ENCODE measurements at regions not wholly inside any gene's neighbourhood (a gene's known extent, or its start where the extent isn't known, plus 50 kb on each side); places are given as distances from the start of the nearest gene placed in this dataset.

- peaks cover 0 to 3% of the 10 kb centered on the region in 2 experiments for H3K9me3 ChIP-seq (ENCODE audit: control insufficient read depth in 2 of 2, low read length in 2 of 2)
- H3K36me3 ChIP-seq (ENCODE audit: control insufficient read depth, insufficient read depth, low read length), result no peaks in the 10 kb centered on the region
- no peak overlapping the region for H3K27ac ChIP-seq (ENCODE audit: insufficient read depth, low read length, poor library complexity, severe bottlenecking)
- H3K36me3 Mint-ChIP-seq, result no peaks in the 10 kb centered on the region
- no peaks in the 10 kb centered on the region for H3K27me3 ChIP-seq (ENCODE audit: control insufficient read depth, insufficient read depth, low read length)
- no peak overlapping the region for H3K27ac Mint-ChIP-seq
- H3K4me3 Mint-ChIP-seq, result no peak overlapping the region
- H3K4me1 ChIP-seq (ENCODE audit: control insufficient read depth, insufficient read depth, low read length, poor library complexity, severe bottlenecking), result no peaks in the 10 kb centered on the region
- no peak for DNase-seq
- no peaks in the 10 kb centered on the region for H3K27me3 Mint-ChIP-seq
- no peaks in the 10 kb centered on the region for H3K4me1 Mint-ChIP-seq
- ATAC-seq (ENCODE audit: low read depth in 2 of 2), result no peak
- no peak overlapping the region for H3K4me3 ChIP-seq (ENCODE audit: low read depth, low read length)
- peaks cover 0 to 5% (median 1%) of the 10 kb centered on the region in 7 donors for H3K9me3 Mint-ChIP-seq
Measured at GRCh38 chr5:12237837-12238575, 333.8 kb upstream of the CTNND2 start.

DNA sequence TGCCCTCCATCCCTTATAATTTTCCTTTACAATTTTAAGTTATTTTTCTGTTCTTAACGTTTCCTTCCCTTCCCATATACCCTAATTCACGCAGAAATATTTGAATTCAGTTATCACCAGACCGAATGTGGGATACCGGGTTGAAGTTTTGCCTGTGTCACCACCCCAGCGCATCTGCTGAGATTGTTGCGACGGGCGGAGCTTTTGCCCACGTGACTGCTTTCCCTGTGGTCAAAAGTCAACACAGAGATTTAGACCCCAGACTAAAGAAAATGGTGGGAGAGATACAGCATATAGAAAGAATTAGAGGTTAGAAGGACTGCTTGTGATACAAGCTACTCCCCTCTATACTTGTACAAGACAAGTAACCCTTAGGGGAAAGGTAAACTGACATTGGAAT is 326.4 kb upstream of the CTNND2 start:
- no peaks in the 10 kb centered on the region for H3K4me1 Mint-ChIP-seq
- H3K9me3 Mint-ChIP-seq, result peaks cover 0 to 13% (median 6%) of the 10 kb centered on the region in 7 donors
- H3K4me3 Mint-ChIP-seq, result no peak overlapping the region
- Histone ChIP-seq H3K4me3 (ENCODE audit: low read depth, low read length) (no peak overlapping the region), H3K9me3 (ENCODE audit: control insufficient read depth in 2 of 2, low read length in 2 of 2) (peaks cover 0 to 8% of the 10 kb centered on the region in 2 experiments), H3K27ac (ENCODE audit: insufficient read depth, low read length, poor library complexity, severe bottlenecking) (no peak overlapping the region), H3K27me3 (ENCODE audit: control insufficient read depth, insufficient read depth, low read length) (no peaks in the 10 kb centered on the region), H3K4me1 (ENCODE audit: control insufficient read depth, insufficient read depth, low read length, poor library complexity, severe bottlenecking) (no peaks in the 10 kb centered on the region), H3K36me3 (ENCODE audit: control insufficient read depth, insufficient read depth, low read length) (no peaks in the 10 kb centered on the region)
- no peaks in the 10 kb centered on the region for H3K36me3 Mint-ChIP-seq
- no peak overlapping the region for H3K27ac Mint-ChIP-seq
- DNase-seq, result no peak
- no peak for ATAC-seq (ENCODE audit: low read depth in 2 of 2)
- H3K27me3 Mint-ChIP-seq, result no peaks in the 10 kb centered on the region

DNA sequence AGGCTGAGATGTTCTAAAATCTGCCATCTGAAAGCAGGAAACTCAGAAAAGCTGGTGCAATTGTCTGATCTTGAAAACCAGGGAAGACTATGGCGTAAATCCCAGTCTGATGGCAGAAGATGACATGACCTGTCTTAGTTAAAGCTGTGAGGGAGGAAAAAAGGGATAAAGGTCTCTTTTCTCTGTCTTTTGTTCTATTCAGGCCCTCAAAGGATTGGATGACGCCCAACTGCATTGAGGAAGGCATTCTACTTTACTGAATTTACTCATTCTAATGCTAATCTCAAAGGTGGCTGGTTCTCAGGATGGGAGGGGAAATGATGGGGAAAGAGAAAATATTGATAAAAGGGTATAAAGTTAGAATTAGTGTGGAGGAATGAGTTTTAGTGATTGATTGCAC is 312.8 kb upstream of the CTNND2 start:
- peaks cover 0 to 10% of the 10 kb centered on the region in 2 experiments for H3K9me3 ChIP-seq (ENCODE audit: control insufficient read depth in 2 of 2, low read length in 2 of 2)
- H3K27ac Mint-ChIP-seq, result no peak overlapping the region
- H3K27me3 Mint-ChIP-seq, result no peaks in the 10 kb centered on the region
- no peaks in the 10 kb centered on the region for H3K36me3 Mint-ChIP-seq
- H3K4me3 Mint-ChIP-seq, result no peak overlapping the region
- no peaks in the 10 kb centered on the region for H3K4me1 ChIP-seq (ENCODE audit: control insufficient read depth, insufficient read depth, low read length, poor library complexity, severe bottlenecking)
- no peaks in the 10 kb centered on the region for H3K27me3 ChIP-seq (ENCODE audit: control insufficient read depth, insufficient read depth, low read length)
- ATAC-seq (ENCODE audit: low read depth in 2 of 2) (no peak), DNase-seq (no peak)
- no peaks in the 10 kb centered on the region for H3K4me1 Mint-ChIP-seq
- no peaks in the 10 kb centered on the region for H3K36me3 ChIP-seq (ENCODE audit: control insufficient read depth, insufficient read depth, low read length)
- H3K27ac ChIP-seq (ENCODE audit: insufficient read depth, low read length, poor library complexity, severe bottlenecking), result no peak overlapping the region
- H3K4me3 ChIP-seq (ENCODE audit: low read depth, low read length), result no peak overlapping the region
- H3K9me3 Mint-ChIP-seq, result peaks cover 8 to 46% (median 10%) of the 10 kb centered on the region in 7 donors

DNA sequence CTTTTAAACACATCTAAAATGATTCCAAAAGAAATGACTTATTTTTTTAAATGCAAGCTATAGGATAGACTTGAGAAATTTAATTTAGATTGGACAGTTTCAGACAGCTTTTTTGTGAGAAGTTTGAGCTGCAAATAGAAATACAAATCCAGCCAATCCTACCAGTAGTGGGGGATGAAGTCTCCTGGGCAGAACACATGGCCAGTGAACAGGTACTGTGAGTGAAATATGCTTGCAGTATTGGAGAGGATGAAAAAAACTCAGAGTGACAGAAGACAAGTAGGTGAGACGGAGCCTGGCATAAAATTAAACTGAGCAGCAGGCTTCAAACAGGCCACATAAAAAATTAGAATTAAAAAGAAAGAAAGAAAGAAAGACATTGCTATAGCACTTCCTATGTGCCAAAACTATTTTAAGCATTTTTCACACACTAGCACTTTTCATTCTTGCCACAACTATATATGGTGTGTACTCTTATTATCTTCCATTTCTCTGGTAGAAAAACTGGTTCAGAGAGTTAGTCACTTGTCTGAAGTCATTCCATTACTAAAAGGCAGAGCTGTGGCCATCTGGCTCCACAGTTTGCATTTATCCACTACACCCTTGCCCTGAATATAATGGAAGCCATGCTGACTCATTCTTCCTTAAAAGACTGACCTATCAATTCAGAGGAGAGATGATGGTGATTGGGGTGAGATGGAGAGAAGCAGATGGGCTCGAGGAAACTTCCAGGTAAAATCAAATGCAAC is 310.2 kb upstream of the CTNND2 start:
- Histone ChIP-seq H3K4me1 (ENCODE audit: control insufficient read depth, insufficient read depth, low read length, poor library complexity, severe bottlenecking) (no peaks in the 10 kb centered on the region), H3K4me3 (ENCODE audit: low read depth, low read length) (no peak overlapping the region), H3K27ac (ENCODE audit: insufficient read depth, low read length, poor library complexity, severe bottlenecking) (no peak overlapping the region), H3K27me3 (ENCODE audit: control insufficient read depth, insufficient read depth, low read length) (no peaks in the 10 kb centered on the region), H3K9me3 (ENCODE audit: control insufficient read depth in 2 of 2, low read length in 2 of 2) (peaks cover under 1 to 10% of the 10 kb centered on the region in 2 experiments), H3K36me3 (ENCODE audit: control insufficient read depth, insufficient read depth, low read length) (no peaks in the 10 kb centered on the region)
- Mint-ChIP-seq H3K36me3 (no peaks in the 10 kb centered on the region), H3K4me3 (no peak overlapping the region), H3K4me1 (no peaks in the 10 kb centered on the region), H3K27ac (no peak overlapping the region), H3K27me3 (no peaks in the 10 kb centered on the region), H3K9me3 (peaks cover 5 to 34% (median 13%) of the 10 kb centered on the region in 7 donors)
- ATAC-seq (ENCODE audit: low read depth in 2 of 2) (no peak), DNase-seq (no peak)

- H3K4me1 ChIP-seq (ENCODE audit: control insufficient read depth, insufficient read depth, low read length, poor library complexity, severe bottlenecking), result no peaks in the 10 kb centered on the region
- Mint-ChIP-seq H3K9me3 (peaks cover 3 to 29% (median 15%) of the 10 kb centered on the region in 7 donors), H3K36me3 (no peaks in the 10 kb centered on the region), H3K4me1 (no peaks in the 10 kb centered on the region), H3K27me3 (no peaks in the 10 kb centered on the region), H3K4me3 (no peak overlapping the region), H3K27ac (no peak overlapping the region)
- no peak overlapping the region for H3K4me3 ChIP-seq (ENCODE audit: low read depth, low read length)
- DNase-seq, result no peak
- no peaks in the 10 kb centered on the region for H3K27me3 ChIP-seq (ENCODE audit: control insufficient read depth, insufficient read depth, low read length)
- H3K27ac ChIP-seq (ENCODE audit: insufficient read depth, low read length, poor library complexity, severe bottlenecking), result no peak overlapping the region
- ATAC-seq (ENCODE audit: low read depth in 2 of 2), result no peak
- no peaks in the 10 kb centered on the region for H3K36me3 ChIP-seq (ENCODE audit: control insufficient read depth, insufficient read depth, low read length)
- peaks cover 3 to 9% of the 10 kb centered on the region in 2 experiments for H3K9me3 ChIP-seq (ENCODE audit: control insufficient read depth in 2 of 2, low read length in 2 of 2)
Measured at GRCh38 chr5:12208366-12209100, 304.3 kb upstream of the CTNND2 start.

DNA sequence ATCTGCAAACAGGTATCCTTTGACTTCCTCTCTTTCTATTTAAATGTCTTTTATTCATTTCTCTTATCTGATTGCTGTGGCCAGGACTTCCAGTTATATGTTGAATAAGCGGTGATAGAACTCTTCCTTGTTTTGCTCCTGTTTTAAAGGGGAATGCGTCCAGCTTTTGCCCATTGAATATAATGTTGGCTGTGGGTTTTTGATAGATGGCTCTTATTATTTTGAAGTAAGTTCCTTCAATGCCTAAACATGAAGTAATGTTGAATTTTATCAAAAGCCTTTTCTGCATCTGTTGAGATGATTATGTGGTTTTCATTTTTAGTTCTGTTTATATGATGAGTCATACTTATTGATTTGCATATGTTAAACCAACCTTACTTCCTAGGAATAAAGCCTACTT is 300.5 kb upstream of the CTNND2 start:
- no peak overlapping the region for H3K27ac ChIP-seq (ENCODE audit: insufficient read depth, low read length, poor library complexity, severe bottlenecking)
- H3K36me3 ChIP-seq (ENCODE audit: control insufficient read depth, insufficient read depth, low read length), result no peaks in the 10 kb centered on the region
- Mint-ChIP-seq H3K36me3 (no peaks in the 10 kb centered on the region), H3K4me1 (no peaks in the 10 kb centered on the region), H3K9me3 (peaks cover 4 to 24% (median 12%) of the 10 kb centered on the region in 7 donors), H3K4me3 (no peak overlapping the region), H3K27me3 (no peaks in the 10 kb centered on the region), H3K27ac (no peak overlapping the region)
- H3K4me1 ChIP-seq (ENCODE audit: control insufficient read depth, insufficient read depth, low read length, poor library complexity, severe bottlenecking), result no peaks in the 10 kb centered on the region
- DNase-seq, result no peak
- no peak overlapping the region for H3K4me3 ChIP-seq (ENCODE audit: low read depth, low read length)
- no peak for ATAC-seq (ENCODE audit: low read depth in 2 of 2)
- peaks cover 3 to 5% of the 10 kb centered on the region in 2 experiments for H3K9me3 ChIP-seq (ENCODE audit: control insufficient read depth in 2 of 2, low read length in 2 of 2)
- H3K27me3 ChIP-seq (ENCODE audit: control insufficient read depth, insufficient read depth, low read length), result no peaks in the 10 kb centered on the region

- Histone ChIP-seq H3K27ac (ENCODE audit: insufficient read depth, low read length, poor library complexity, severe bottlenecking) (no peak overlapping the region), H3K9me3 (ENCODE audit: control insufficient read depth in 2 of 2, low read length in 2 of 2) (peaks cover 3% of the 10 kb centered on the region in 2 experiments), H3K27me3 (ENCODE audit: control insufficient read depth, insufficient read depth, low read length) (no peaks in the 10 kb centered on the region), H3K4me1 (ENCODE audit: control insufficient read depth, insufficient read depth, low read length, poor library complexity, severe bottlenecking) (no peaks in the 10 kb centered on the region), H3K36me3 (ENCODE audit: control insufficient read depth, insufficient read depth, low read length) (no peaks in the 10 kb centered on the region), H3K4me3 (ENCODE audit: low read depth, low read length) (no peak overlapping the region)
- Mint-ChIP-seq H3K4me3 (no peak overlapping the region), H3K27me3 (no peaks in the 10 kb centered on the region), H3K36me3 (no peaks in the 10 kb centered on the region), H3K27ac (no peak overlapping the region), H3K4me1 (no peaks in the 10 kb centered on the region), H3K9me3 (peaks cover 4 to 24% (median 7%) of the 10 kb centered on the region in 7 donors)
- DNase-seq (no peak), ATAC-seq (ENCODE audit: low read depth in 2 of 2) (no peak)
Measured at GRCh38 chr5:12193536-12193935, 289.3 kb upstream of the CTNND2 start.
